ENCODE measurements at regions not wholly inside any gene's neighbourhood (a gene's known extent, or its start where the extent isn't known, plus 50 kb on each side); places are given as distances from the start of the nearest gene placed in this dataset.

DNA sequence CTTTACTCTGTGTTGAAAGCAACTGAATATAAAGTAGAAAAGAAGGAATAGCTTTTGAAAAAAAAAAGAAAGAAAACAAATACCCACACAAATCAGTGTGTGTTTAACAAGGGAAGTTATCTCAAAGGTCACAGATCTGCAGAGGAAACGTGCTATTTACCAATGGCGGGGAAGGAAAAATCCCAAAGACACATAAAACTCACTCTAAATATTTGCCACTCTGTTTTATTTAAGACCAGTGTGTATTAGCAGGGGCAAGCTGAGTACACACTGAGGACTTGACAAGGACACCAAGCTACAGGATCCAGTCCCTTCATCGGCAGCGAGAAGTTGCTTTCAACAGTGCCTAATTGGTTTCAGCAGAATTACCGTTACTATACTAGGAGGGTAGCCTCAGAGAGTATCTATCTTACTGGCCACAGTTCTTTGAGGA, 252.5 kb downstream of the DEPDC1B start (continued):
- TF ChIP-seq ATF7 (IDR thresholded peaks at IDR 0.05), result no peak
- TF ChIP-seq ATF7 (CRISPR knock-in tag; IDR thresholded peaks at IDR 0.05), result peak; percentile 68; the same call in 1 of the 2 replicates
- peak; percentile 100 for TF ChIP-seq HMG20B (CRISPR knock-in tag; conservative IDR thresholded peaks at IDR 0.05)
- TF ChIP-seq SMARCC2 (IDR thresholded peaks at IDR 0.05), result no peak
- TF ChIP-seq ZZZ3 (CRISPR knock-in tag; IDR thresholded peaks at IDR 0.05; ENCODE audit: borderline replicate concordance), result no peak
- peak; percentile 93 for TF ChIP-seq MIXL1 (CRISPR knock-in tag; IDR thresholded peaks at IDR 0.05)
- TF ChIP-seq, protein P1, sequence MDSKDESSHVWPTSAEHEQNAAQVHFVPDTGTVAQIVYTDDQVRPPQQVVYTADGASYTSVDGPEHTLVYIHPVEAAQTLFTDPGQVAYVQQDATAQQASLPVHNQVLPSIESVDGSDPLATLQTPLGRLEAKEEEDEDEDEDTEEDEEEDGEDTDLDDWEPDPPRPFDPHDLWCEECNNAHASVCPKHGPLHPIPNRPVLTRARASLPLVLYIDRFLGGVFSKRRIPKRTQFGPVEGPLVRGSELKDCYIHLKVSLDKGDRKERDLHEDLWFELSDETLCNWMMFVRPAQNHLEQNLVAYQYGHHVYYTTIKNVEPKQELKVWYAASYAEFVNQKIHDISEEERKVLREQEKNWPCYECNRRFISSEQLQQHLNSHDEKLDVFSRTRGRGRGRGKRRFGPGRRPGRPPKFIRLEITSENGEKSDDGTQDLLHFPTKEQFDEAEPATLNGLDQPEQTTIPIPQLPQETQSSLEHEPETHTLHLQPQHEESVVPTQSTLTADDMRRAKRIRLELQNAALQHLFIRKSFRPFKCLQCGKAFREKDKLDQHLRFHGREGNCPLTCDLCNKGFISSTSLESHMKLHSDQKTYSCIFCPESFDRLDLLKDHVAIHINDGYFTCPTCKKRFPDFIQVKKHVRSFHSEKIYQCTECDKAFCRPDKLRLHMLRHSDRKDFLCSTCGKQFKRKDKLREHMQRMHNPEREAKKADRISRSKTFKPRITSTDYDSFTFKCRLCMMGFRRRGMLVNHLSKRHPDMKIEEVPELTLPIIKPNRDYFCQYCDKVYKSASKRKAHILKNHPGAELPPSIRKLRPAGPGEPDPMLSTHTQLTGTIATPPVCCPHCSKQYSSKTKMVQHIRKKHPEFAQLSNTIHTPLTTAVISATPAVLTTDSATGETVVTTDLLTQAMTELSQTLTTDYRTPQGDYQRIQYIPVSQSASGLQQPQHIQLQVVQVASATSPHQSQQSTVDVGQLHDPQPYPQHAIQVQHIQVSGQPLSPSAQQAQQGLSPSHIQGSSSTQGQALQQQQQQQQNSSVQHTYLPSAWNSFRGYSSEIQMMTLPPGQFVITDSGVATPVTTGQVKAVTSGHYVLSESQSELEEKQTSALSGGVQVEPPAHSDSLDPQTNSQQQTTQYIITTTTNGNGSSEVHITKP (CRISPR knock-in tag; IDR thresholded peaks at IDR 0.05; ENCODE audit: low read depth), result no peak
- peak; percentile 57; the same call in 1 of the 2 replicates for TF ChIP-seq SNAPC2 (CRISPR knock-in tag; IDR thresholded peaks at IDR 0.05)
- no peak for TF ChIP-seq ZNF143 (CRISPR knock-in tag; IDR thresholded peaks at IDR 0.05)
- no peak for TF ChIP-seq ATF7-NPFF (CRISPR knock-in tag; IDR thresholded peaks at IDR 0.05; ENCODE audit: low read depth)
- TF ChIP-seq AHR (CRISPR knock-in tag; IDR thresholded peaks at IDR 0.05), result no peak; the same call in 1 of the 2 replicates
- peak; percentile 100 for TF ChIP-seq NCOA2 (CRISPR knock-in tag; IDR thresholded peaks at IDR 0.05)
- peak; percentile 84 for TF ChIP-seq ZSCAN29 (CRISPR knock-in tag; conservative IDR thresholded peaks at IDR 0.05)
- TF ChIP-seq AHDC1 (CRISPR knock-in tag; IDR thresholded peaks at IDR 0.05; ENCODE audit: borderline replicate concordance), result peak; percentile 99
- TF ChIP-seq MED1 (CRISPR knock-in tag; IDR thresholded peaks at IDR 0.05), result peak; percentile 99
